RWPE2 (cell line): ENCODE measurements at regions not wholly inside any gene's neighbourhood (a gene's known extent, or its start where the extent isn't known, plus 50 kb on each side); places are given as distances from the start of the nearest gene placed in this dataset.
"Not testable (repeated sequence)": the region's sequence is repeated elsewhere in the genome, so short reads cannot be mapped to it uniquely, and the experiment has no call there.

Source experiments
- ATAC-seq: fragments of 200-7000 bp; cut with Tn5 transposase; 3 replicates; pipeline ENCODE4 v1.9.1; 2021; ENCODE audit warnings: low read depth
- DNase-seq: peaks from one replicate; pipeline ENCODE4 v3.0.0-alpha.2; 2020; ENCODE audit warnings: low spot score
- H3K27ac ChIP-seq: fragments of 450-650 bp; 2 replicates; pipeline ENCODE4 v1.5.1; 2017; ENCODE audit warnings: mild to moderate bottlenecking; ENCODE audit not compliant: poor library complexity, severe bottlenecking
- H3K27me3 ChIP-seq: fragments of 250-450 bp; sonication (Bioruptor Pico); 2 replicates; pipeline ENCODE4 v1.5.1; 2021; ENCODE audit warnings: mild to moderate bottlenecking, moderate library complexity; ENCODE audit not compliant: insufficient read depth, poor library complexity, severe bottlenecking
- H3K36me3 ChIP-seq: fragments of 250-450 bp; sonication (Bioruptor Pico); 2 replicates; pipeline ENCODE4 v1.5.1; 2020; ENCODE audit warnings: low read depth, mild to moderate bottlenecking, moderate library complexity
- H3K4me1 ChIP-seq: fragments of 250-450 bp; sonication (Bioruptor Pico); 2 replicates; pipeline ENCODE4 v1.5.1; 2021; ENCODE audit warnings: mild to moderate bottlenecking, moderate library complexity; ENCODE audit not compliant: insufficient read depth, poor library complexity, severe bottlenecking
- H3K4me3 ChIP-seq: fragments of 250-450 bp; sonication (Bioruptor Pico); 2 replicates; pipeline ENCODE4 v1.5.1; 2021; ENCODE audit warnings: mild to moderate bottlenecking, moderate library complexity; ENCODE audit not compliant: severe bottlenecking
- H3K9me3 ChIP-seq: fragments of 250-450 bp; sonication (Bioruptor Pico); 2 replicates; pipeline ENCODE4 v1.5.1; 2021; ENCODE audit warnings: mild to moderate bottlenecking, moderate library complexity; ENCODE audit not compliant: severe bottlenecking
- CTCF ChIP-seq: fragments of 450-650 bp; IDR thresholded peaks from one replicate; pipeline ENCODE4 v1.5.1; 2017; ENCODE audit warnings: mild to moderate bottlenecking, moderate library complexity; ENCODE audit not compliant: poor library complexity, severe bottlenecking

- Histone ChIP-seq H3K36me3 (no peaks in the 10 kb centered on the region), H3K27ac (no peak overlapping the region), H3K4me3 (no peak overlapping the region), H3K27me3 (no peaks in the 10 kb centered on the region), H3K4me1 (no peaks in the 10 kb centered on the region), H3K9me3 (no peaks in the 10 kb centered on the region)
- ATAC-seq (no peak), DNase-seq (no peak)
- TF ChIP-seq CTCF, result no peak
Observed at GRCh38 chrX:77347572-77347971, 99.6 kb upstream of the FGF16 start.

DNA sequence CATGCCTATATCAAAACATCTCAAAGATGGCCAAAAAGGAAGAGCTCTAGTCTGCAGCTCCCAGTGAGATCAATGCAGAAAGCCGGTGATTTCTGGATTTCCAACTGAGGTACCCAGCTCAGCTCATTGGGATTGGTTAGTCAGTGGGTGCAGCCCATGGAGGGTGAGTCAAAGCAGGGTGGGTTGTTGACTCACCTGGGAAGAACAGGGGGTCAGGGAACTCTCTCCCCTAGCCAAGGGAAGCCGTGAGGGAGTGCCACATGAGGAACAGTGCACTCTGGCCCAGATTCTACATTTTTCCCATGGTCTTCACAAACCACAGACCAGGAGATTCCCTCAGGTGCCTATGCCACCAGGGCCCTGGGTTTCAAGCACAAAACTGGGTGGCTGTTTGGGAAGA is 57.3 kb upstream of the FGF16 start:
- H3K36me3 ChIP-seq, result no peaks in the 10 kb centered on the region
- no peak for TF ChIP-seq CTCF
- no peak overlapping the region for H3K27ac ChIP-seq
- H3K4me3 ChIP-seq, result no peak overlapping the region
- no peak for ATAC-seq
- no peaks in the 10 kb centered on the region for H3K4me1 ChIP-seq
- H3K9me3 ChIP-seq, result no peaks in the 10 kb centered on the region
- no peaks in the 10 kb centered on the region for H3K27me3 ChIP-seq
- DNase-seq, result no peak

GRCh38 chrX:77390365-77390764 is 56.8 kb upstream of the FGF16 start:
- not testable (repeated sequence) for H3K4me3 ChIP-seq, H3K27ac ChIP-seq, H3K4me1 ChIP-seq, H3K27me3 ChIP-seq, ATAC-seq, H3K36me3 ChIP-seq, DNase-seq, H3K9me3 ChIP-seq

DNA sequence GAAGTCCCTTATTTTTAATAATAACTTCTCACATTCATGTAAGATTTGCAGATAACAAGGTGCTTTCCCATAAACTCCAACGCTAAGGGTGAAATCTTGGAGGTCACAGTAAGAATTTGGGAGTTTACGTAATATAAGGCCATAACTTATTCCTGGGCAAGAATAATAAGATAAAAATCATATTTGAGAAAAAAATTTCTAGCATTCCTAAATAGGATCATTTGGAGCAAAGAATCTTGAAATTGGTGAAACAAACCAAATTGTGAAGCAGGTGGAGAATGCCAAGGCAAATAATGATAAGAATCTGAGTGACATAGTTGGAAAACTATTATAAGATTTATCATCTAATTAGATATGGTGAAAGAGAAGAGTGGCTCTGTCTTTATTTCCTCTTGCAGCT is 50.4 kb upstream of the FGF16 start:
- Histone ChIP-seq H3K36me3 (no peaks in the 10 kb centered on the region), H3K9me3 (no peaks in the 10 kb centered on the region), H3K4me3 (no peak overlapping the region), H3K4me1 (no peaks in the 10 kb centered on the region), H3K27me3 (no peaks in the 10 kb centered on the region), H3K27ac (no peak overlapping the region)
- ATAC-seq, result no peak
- TF ChIP-seq CTCF, result no peak
- DNase-seq, result no peak
